HL-60 (cell line): ENCODE measurements at regions not wholly inside any gene's neighbourhood (a gene's known extent, or its start where the extent isn't known, plus 50 kb on each side); places are given as distances from the start of the nearest gene placed in this dataset.

Experiments used
- GABPA ChIP-seq: IDR thresholded peaks from 2 replicates; pipeline ENCODE4 v1.6.1; 2012; ENCODE audit warnings: low read depth
- POLR2AphosphoS5 ChIP-seq: IDR thresholded peaks from 2 replicates; pipeline ENCODE4 v1.6.1; 2012; ENCODE audit warnings: low read depth
- SPI1 ChIP-seq: IDR thresholded peaks from 2 replicates; pipeline ENCODE4 v1.6.1; 2012; ENCODE audit warnings: low read depth, mild to moderate bottlenecking, borderline replicate concordance
- TF ChIP-seq, protein P1 (sequence below): IDR thresholded peaks from one replicate; pipeline ENCODE4 v1.5.1; 2011; ENCODE audit warnings: low read length, control low read depth, inconsistent platforms; ENCODE audit not compliant: insufficient read depth
- TF ChIP-seq, protein P2 (sequence below): IDR thresholded peaks from 2 replicates; pipeline ENCODE4 v1.6.1; 2012; ENCODE audit warnings: low read depth; ENCODE audit not compliant: insufficient replicate concordance

GRCh38 chr2:52396836-52397235 is 1364.9 kb upstream of the NRXN1 start:
- TF ChIP-seq, protein P1, sequence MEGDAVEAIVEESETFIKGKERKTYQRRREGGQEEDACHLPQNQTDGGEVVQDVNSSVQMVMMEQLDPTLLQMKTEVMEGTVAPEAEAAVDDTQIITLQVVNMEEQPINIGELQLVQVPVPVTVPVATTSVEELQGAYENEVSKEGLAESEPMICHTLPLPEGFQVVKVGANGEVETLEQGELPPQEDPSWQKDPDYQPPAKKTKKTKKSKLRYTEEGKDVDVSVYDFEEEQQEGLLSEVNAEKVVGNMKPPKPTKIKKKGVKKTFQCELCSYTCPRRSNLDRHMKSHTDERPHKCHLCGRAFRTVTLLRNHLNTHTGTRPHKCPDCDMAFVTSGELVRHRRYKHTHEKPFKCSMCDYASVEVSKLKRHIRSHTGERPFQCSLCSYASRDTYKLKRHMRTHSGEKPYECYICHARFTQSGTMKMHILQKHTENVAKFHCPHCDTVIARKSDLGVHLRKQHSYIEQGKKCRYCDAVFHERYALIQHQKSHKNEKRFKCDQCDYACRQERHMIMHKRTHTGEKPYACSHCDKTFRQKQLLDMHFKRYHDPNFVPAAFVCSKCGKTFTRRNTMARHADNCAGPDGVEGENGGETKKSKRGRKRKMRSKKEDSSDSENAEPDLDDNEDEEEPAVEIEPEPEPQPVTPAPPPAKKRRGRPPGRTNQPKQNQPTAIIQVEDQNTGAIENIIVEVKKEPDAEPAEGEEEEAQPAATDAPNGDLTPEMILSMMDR, result no peak
- TF ChIP-seq, protein P2, sequence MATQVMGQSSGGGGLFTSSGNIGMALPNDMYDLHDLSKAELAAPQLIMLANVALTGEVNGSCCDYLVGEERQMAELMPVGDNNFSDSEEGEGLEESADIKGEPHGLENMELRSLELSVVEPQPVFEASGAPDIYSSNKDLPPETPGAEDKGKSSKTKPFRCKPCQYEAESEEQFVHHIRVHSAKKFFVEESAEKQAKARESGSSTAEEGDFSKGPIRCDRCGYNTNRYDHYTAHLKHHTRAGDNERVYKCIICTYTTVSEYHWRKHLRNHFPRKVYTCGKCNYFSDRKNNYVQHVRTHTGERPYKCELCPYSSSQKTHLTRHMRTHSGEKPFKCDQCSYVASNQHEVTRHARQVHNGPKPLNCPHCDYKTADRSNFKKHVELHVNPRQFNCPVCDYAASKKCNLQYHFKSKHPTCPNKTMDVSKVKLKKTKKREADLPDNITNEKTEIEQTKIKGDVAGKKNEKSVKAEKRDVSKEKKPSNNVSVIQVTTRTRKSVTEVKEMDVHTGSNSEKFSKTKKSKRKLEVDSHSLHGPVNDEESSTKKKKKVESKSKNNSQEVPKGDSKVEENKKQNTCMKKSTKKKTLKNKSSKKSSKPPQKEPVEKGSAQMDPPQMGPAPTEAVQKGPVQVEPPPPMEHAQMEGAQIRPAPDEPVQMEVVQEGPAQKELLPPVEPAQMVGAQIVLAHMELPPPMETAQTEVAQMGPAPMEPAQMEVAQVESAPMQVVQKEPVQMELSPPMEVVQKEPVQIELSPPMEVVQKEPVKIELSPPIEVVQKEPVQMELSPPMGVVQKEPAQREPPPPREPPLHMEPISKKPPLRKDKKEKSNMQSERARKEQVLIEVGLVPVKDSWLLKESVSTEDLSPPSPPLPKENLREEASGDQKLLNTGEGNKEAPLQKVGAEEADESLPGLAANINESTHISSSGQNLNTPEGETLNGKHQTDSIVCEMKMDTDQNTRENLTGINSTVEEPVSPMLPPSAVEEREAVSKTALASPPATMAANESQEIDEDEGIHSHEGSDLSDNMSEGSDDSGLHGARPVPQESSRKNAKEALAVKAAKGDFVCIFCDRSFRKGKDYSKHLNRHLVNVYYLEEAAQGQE, result no peak
- no peak for TF ChIP-seq GABPA
- no peak for TF ChIP-seq POLR2AphosphoS5
- TF ChIP-seq SPI1, result no peak
